ENCODE measurements at regions not wholly inside any gene's neighbourhood (a gene's known extent, or its start where the extent isn't known, plus 50 kb on each side); places are given as distances from the start of the nearest gene placed in this dataset.

DNA sequence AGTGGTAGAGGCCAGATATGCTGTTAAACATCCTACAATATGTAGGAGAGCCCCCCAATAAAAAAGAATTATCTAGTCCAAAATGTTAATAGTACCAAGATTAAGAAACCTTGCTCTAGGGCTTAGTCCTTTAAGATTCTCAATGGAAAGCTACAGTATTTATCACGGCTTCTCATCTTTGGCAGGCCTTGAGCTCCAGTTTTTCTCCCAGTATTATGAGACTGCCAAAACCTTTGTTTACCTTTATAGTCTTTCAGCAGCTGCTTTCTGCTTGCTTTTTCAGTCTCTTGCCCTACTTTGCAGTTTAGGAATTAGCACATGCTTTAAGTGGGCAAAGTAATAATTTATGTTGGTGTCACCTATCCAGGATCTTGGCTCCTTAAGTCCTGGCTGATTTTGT is 59.7 kb downstream of the NHLRC1 start:
- Histone ChIP-seq H3K4me3 (ENCODE audit: insufficient read depth, low read depth, low read length) (no peak overlapping the region), H3K27ac (ENCODE audit: low read depth, low read length) (no peak overlapping the region), H3K4me1 (ENCODE audit: insufficient read depth, low read length) (no peaks in the 10 kb centered on the region), H4K20me1 (ENCODE audit: insufficient read depth, low read length) (no peaks in the 10 kb centered on the region), H3K9ac (ENCODE audit: low read length) (no peak overlapping the region), H3K4me2 (ENCODE audit: low read length) (no peak overlapping the region), H3K79me2 (ENCODE audit: insufficient read depth, low read length) (no peaks in the 10 kb centered on the region), H2AFZ (ENCODE audit: low read depth, low read length) (no peak overlapping the region), H3K9me3 (ENCODE audit: insufficient read depth, low read depth, low read length) (no peaks in the 10 kb centered on the region), H3K27me3 (ENCODE audit: insufficient read depth, low read length) (no peaks in the 10 kb centered on the region), H3K36me3 (ENCODE audit: insufficient read depth, low read length) (no peaks in the 10 kb centered on the region)
- H3K4me1 Mint-ChIP-seq (ENCODE audit: low read depth, unreplicated experiment): no peaks in the 10 kb centered on the region
- H3K27ac Mint-ChIP-seq (ENCODE audit: unreplicated experiment): no peak overlapping the region
- DNase-seq (ENCODE audit: low read depth) (no peak), FAIRE-seq (no peak)
- H3K9me3 Mint-ChIP-seq (ENCODE audit: unreplicated experiment): peaks cover 2% of the 10 kb centered on the region
- H3K36me3 Mint-ChIP-seq (ENCODE audit: low read depth, unreplicated experiment): no peaks in the 10 kb centered on the region
- no peaks in the 10 kb centered on the region for H3K27me3 Mint-ChIP-seq (ENCODE audit: low read depth, unreplicated experiment)
- H3K4me3 Mint-ChIP-seq (ENCODE audit: unreplicated experiment): no peak overlapping the region
- TF ChIP-seq EZH2 (IDR thresholded peaks at IDR 0.05; ENCODE audit: insufficient read depth, low read length): no peak
- TF ChIP-seq CTCF (IDR thresholded peaks at IDR 0.05; ENCODE audit: insufficient read depth, low read depth, low read length): no peak

- TF ChIP-seq EZH2 (IDR thresholded peaks at IDR 0.05; ENCODE audit: insufficient read depth, low read length) (no peak), CTCF (IDR thresholded peaks at IDR 0.05; ENCODE audit: insufficient read depth, low read depth, low read length) (no peak)
- Histone ChIP-seq H4K20me1 (ENCODE audit: insufficient read depth, low read length) (no peaks in the 10 kb centered on the region), H3K4me1 (ENCODE audit: insufficient read depth, low read length) (no peaks in the 10 kb centered on the region), H3K9ac (ENCODE audit: low read length) (no peak overlapping the region), H3K4me3 (ENCODE audit: insufficient read depth, low read depth, low read length) (no peak overlapping the region), H3K27ac (ENCODE audit: low read depth, low read length) (no peak overlapping the region), H3K9me3 (ENCODE audit: insufficient read depth, low read depth, low read length) (no peaks in the 10 kb centered on the region), H3K79me2 (ENCODE audit: insufficient read depth, low read length) (no peaks in the 10 kb centered on the region), H3K36me3 (ENCODE audit: insufficient read depth, low read length) (no peaks in the 10 kb centered on the region), H3K4me2 (ENCODE audit: low read length) (no peak overlapping the region), H2AFZ (ENCODE audit: low read depth, low read length) (no peak overlapping the region), H3K27me3 (ENCODE audit: insufficient read depth, low read length) (no peaks in the 10 kb centered on the region)
- Mint-ChIP-seq H3K27ac (ENCODE audit: unreplicated experiment) (no peak overlapping the region), H3K4me1 (ENCODE audit: low read depth, unreplicated experiment) (no peaks in the 10 kb centered on the region), H3K9me3 (ENCODE audit: unreplicated experiment) (no peaks in the 10 kb centered on the region), H3K4me3 (ENCODE audit: unreplicated experiment) (no peak overlapping the region), H3K27me3 (ENCODE audit: low read depth, unreplicated experiment) (no peaks in the 10 kb centered on the region), H3K36me3 (ENCODE audit: low read depth, unreplicated experiment) (no peaks in the 10 kb centered on the region)
- no peak for DNase-seq (ENCODE audit: low read depth)
- FAIRE-seq: no peak
Measured at GRCh38 chr6:18058429-18058828, 64.0 kb downstream of the NHLRC1 start.

DNA sequence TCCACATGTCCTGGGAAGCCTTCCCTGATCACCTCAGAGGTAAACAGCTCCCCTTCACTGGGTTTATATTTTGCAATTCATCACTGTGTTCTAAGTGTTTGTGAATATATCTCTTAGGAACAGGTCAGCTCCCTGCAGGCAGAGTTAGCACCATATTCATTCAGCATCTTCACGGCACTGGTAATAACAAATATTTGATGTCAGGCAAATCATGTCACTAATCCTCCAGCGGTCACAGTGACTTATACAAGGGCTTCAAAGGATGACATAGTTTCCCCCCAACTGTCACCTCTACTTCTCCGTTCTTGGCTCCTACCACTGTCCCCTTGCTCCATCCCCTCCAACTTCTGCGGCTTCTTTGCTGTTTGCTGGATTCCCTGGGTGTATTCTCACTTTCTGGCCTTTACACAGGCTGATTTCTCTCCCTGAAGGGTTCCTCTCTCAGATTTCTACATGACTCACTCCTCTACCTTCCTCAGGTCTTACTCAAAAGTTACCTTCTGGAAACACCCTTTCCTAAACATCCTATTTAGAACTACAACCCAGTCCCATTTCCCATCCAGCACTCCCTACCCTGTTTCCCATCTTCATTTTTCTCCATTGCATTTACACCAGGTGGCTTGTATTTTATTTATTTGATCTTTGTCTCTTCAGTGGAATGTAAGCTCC is 66.6 kb downstream of the NHLRC1 start:
- Histone ChIP-seq H3K4me3 (ENCODE audit: insufficient read depth, low read depth, low read length) (no peak overlapping the region), H3K36me3 (ENCODE audit: insufficient read depth, low read length) (no peaks in the 10 kb centered on the region), H4K20me1 (ENCODE audit: insufficient read depth, low read length) (no peaks in the 10 kb centered on the region), H3K9me3 (ENCODE audit: insufficient read depth, low read depth, low read length) (no peaks in the 10 kb centered on the region), H2AFZ (ENCODE audit: low read depth, low read length) (no peak overlapping the region), H3K9ac (ENCODE audit: low read length) (no peak overlapping the region), H3K27me3 (ENCODE audit: insufficient read depth, low read length) (no peaks in the 10 kb centered on the region), H3K4me1 (ENCODE audit: insufficient read depth, low read length) (no peaks in the 10 kb centered on the region), H3K27ac (ENCODE audit: low read depth, low read length) (no peak overlapping the region), H3K79me2 (ENCODE audit: insufficient read depth, low read length) (no peaks in the 10 kb centered on the region), H3K4me2 (ENCODE audit: low read length) (no peak overlapping the region)
- no peak overlapping the region for H3K27ac Mint-ChIP-seq (ENCODE audit: unreplicated experiment)
- TF ChIP-seq CTCF (IDR thresholded peaks at IDR 0.05; ENCODE audit: insufficient read depth, low read depth, low read length) (no peak), EZH2 (IDR thresholded peaks at IDR 0.05; ENCODE audit: insufficient read depth, low read length) (no peak)
- no peaks in the 10 kb centered on the region for H3K9me3 Mint-ChIP-seq (ENCODE audit: unreplicated experiment)
- H3K27me3 Mint-ChIP-seq (ENCODE audit: low read depth, unreplicated experiment): no peaks in the 10 kb centered on the region
- H3K4me3 Mint-ChIP-seq (ENCODE audit: unreplicated experiment): no peak overlapping the region
- DNase-seq (ENCODE audit: low read depth) (no peak), FAIRE-seq (no peak)
- H3K36me3 Mint-ChIP-seq (ENCODE audit: low read depth, unreplicated experiment): no peaks in the 10 kb centered on the region
- no peaks in the 10 kb centered on the region for H3K4me1 Mint-ChIP-seq (ENCODE audit: low read depth, unreplicated experiment)

All from astrocyte (in vitro differentiated cells and primary cell).